ENCODE measurements at regions not wholly inside any gene's neighbourhood (a gene's known extent, or its start where the extent isn't known, plus 50 kb on each side); places are given as distances from the start of the nearest gene placed in this dataset.

DNA sequence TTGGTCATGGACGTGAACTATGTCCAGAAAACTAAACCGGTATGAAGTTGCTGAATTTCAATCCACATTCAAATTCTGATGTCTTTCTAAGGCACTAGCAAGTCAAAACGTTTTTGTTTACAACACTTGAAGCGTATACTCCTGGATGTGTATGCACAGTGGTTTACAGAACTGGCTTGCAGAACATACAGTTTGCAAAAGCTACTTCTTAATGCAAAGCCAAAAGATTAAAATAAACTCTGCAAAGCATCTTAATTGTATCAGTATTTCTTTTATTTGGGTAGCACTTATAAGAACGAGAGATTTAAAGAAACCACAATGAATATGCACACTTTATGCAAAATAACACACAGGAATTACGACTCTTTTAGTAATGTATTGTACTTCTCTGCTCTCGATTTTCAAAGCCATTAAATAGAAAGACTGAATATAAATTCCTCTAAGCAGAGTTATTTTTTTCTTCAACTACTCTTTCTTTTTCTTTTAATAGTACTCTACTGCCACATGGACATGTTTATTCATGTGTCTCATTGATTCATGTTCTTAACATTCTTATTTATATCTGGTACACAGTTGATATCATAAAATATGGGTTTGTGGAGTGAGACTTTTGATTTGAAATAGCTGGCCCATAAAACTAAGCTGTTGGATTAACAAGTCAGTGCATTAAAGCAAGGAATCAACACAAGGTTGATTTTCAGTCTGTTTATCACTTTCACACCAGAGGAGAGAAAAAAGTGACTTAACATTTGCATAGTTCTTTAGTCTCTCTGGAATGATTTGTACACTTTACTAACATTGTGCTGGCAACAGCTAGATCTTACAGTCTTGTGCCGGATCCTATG is 189.4 kb upstream of the STEAP4 start:
- DNase-seq, result no peak

DNA sequence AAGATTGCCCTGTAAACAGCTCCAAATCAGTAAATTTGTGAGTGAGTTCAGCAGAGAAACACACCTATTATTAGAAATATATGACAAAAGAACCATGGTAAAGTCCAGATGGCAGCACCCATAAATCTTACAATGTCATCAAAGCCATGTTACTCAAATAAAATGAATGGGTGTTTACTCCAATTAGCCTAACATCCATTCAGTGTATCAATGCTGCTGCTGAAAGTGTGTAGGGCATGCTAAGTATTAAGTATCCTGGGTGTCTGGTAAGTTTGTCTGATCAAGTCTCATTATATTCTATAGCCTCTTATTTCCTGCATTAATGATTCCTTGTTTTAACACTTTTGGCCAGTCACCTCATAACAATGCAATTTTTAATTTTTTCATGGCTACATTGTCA is 185.5 kb upstream of the STEAP4 start:
- no peak for DNase-seq

DNA sequence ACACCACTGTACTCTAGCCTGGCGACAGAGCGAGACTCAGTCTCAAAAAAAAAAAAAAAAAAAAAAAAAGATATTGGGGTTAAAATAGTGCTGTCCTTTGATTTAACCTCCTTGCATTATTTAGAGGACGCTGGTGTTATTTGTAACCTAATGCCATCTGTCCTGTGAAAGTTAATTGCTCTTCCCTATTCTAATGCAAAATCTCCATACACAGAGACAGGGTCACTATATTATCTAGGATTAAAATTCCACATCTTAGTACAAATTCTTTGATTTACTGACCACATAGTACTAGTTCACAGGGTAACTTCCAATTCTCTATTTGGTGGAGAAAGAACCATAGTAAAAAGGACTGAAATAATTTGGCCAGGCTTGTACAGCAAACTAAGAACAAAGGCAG is 184.2 kb upstream of the STEAP4 start:
- DNase-seq, result no peak

DNA sequence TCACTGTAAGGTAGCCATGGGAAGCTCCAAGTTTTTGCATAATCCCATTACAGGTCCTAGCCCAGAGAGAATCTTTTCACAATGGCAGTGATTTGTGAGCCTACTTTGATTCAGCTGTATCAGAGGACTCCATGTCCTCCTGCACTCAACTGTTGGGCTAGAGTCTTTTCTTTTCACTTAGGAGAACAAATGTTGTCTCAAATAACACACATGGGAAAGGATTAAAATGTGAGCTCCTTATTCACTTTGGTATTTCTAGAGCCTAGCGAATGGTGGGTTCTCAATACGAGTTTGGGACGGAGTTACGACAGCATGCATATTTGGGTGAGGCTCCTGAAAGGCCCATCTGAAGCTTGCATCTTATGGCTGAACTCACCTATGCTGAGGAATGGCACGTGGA is 183.5 kb upstream of the STEAP4 start:
- no peak for DNase-seq

DNA sequence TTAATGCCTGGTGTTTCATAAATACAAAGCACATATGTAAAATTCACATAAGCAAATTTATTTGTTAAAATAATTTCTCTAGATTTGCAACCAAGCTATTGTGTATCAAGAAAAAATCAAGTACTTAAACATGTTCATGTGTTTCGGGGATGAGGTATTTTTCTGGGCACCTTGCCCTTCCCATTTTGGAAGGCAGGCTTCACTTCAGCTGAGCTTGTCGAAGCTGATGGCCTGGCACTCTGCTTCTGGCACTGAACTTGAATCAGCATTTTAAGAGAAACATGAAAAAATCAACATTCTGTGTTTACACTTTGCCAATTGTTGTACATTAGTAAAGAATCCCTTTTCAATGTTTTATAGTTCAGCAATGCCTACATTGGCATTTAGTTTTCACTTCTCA is 179.1 kb upstream of the STEAP4 start:
- DNase-seq, result no peak

DNA sequence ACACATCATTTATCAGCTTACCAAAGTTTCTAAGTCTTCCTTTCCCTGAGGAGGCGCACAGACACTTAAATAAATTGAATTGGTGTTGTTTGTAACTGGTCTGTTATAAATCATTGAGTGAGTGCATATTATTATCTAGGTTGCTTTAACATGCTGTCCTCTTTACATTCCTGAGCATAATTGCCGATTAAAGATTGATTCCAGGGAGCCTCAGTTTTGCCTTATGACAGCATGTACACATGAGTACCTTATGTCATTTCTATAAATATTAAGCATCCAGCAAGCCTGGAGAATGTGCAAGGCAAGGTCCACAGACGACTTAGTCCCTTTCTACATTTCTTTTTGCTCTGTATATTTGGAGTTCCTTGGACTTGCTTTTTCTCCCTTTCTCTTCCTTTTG is 177.9 kb upstream of the STEAP4 start:
- DNase-seq, result no peak

DNA sequence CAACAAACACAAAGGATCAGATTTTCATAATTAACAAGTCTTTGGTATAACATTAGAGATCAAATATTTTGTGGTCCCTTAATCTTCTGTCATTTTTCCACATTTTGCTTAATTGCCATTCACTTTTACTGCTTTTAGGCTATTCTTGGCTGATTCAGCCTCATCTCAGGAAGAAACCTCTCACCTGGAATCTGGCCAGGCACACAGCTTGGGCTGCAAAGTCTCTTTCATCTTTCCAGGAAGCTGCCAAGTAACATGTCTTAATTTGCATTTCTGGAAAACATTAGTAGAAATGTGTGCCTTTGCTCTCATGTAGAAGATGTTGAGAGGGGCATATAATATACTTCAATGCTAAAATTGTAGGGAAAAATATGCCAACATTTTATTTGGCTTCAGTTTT is 174.2 kb upstream of the STEAP4 start:
- no peak for DNase-seq

DNA sequence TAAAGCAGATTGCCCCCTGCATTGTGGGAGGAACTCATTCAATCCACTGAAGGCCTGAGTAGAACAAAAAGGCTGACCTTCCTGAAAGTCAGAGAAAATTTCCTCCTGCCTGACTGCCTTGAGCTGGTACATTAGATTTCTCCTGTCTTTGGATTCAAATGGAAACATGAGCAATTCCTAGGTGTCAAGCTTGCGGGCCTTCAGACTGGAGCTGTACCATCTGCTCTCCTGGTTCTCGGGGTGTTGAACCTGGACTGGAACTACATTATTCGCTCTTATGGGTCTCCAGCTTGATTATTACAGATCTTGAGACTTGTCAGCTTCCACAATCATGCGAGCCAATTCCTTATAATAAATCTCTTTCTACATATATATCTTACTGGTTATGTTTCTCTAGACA is 173.6 kb upstream of the STEAP4 start:
- DNase-seq, result no peak

DNA sequence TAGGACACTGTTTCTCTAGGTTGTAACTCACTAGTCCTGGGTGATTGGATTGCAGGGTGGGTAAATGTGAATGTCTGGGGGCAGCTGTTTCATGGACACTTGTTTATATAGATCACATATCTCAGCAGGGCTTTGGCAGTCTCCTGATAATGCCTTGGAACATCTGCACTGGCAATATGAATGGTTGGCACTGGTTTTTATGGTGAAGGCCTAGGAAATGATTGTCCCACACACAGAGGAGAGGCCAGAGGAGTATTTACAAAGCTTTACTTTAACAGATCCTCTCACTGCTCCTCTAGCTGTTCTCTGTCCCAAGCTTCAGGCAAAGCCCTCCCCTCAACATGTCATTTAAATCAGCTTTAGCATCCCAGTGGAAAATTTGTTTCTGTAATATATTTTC is 171.3 kb upstream of the STEAP4 start:
- no peak for DNase-seq

DNA sequence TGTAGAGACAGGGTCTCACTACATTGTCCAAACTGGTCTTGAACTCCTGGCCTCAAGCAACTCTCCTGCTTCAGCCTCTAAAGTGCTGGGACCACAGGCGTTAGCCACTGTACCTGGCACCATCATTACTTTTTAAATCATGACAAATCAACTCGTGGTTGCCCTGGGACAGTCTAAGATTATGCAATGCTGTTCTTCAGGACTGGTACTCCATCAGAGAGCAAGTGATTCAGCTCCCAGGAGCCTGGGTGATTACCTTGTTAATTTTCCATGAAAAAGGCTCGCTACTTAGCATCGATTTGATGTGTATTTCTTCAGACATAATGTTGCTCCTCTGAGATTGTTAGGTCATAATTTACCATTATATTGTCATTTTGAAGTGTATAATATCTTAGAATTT is 158.9 kb upstream of the STEAP4 start:
- DNase-seq, result no peak

DNA sequence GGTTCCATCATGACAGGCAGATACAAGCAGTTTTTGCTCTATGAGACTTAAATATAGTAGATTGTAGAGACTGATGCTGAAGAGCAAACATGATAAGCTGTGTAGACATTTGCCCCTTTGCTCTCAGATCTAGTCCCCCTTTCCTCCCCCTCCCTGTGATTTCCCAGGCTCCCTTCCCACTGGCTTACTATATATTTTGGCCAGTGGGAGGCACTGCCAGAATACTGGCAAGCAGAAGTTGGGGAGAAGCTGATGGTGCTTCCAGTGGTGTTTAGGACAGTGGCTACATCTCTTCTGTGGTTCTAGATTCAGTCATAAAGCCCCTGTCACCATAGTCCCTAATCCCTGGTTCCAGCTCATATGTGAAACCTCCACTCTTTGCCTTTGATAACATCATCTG is 156.1 kb upstream of the STEAP4 start:
- no peak for DNase-seq

DNA sequence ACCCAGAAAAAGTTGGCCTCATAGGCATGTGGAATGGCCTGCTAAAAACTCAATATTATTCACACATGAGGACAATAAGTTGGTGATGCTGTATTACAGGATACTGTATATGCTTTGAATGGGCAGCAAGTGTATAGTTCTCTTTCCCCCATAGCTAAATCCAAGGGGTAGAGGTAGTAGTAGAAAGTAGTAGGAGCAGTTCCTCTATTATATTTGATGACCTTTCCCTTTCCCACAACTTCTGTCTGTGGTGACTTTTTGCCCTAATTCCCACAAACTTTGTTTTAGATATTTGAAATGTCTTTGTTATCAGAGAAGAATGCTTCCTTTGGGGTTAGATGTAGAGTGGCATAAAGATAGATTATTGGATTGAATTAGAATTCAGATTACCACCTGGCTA is 154.0 kb upstream of the STEAP4 start:
- no peak for DNase-seq

DNA sequence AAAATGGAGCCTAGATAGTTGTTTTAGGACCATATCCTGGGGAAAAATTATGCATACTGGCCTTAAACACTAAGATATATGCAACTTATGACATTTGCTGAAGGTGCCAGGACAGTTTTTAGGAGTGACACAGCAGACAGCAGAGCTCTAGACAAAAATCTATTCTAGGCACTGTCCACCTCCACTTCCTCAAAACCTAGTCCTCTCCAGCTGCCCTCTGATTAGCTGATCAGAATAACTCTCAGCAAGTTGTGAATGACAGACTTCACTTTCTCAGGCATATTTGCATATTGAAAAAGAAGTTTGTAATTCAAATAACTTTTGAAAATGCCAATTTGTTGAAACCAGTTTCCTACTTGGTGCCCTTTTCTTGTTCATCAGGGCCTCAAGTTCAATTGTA is 152.3 kb upstream of the STEAP4 start:
- DNase-seq, result no peak

DNA sequence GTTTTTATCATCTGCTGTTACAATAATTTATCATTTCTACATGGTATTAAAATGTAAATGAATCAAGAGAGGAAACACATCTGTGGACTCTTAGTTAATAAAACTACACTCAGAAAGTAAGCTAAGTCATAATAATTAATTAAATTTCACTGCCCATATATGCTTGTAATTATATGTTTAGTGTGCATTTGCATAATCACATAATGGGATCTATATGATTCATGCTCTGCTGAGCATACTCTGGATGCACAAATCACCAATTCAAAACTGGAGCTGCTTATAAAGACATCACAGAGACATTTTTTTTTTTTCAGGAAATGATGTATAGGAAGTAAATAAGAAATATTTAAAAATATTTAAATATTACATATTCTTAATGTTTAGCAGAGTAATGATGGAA is 151.6 kb upstream of the STEAP4 start:
- no peak for DNase-seq

DNA sequence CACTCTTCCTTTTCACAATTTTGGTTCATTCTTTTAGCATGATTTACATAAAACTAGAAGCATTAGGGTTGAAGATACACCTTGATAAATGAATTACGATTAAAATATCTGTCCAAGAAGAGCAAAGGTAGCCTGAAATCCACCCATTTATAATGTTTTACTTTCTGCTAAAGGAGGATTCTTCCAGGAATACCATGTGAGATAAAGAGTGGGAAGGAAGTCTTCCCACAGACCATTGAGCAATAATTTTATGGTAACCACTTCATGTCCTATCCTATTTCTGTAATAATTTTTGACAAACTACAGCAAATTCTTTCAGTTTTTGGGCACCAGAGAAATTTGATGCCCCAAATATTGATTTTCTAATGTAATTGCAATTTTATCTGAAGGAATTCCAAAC is 150.6 kb upstream of the STEAP4 start:
- DNase-seq, result no peak

DNA sequence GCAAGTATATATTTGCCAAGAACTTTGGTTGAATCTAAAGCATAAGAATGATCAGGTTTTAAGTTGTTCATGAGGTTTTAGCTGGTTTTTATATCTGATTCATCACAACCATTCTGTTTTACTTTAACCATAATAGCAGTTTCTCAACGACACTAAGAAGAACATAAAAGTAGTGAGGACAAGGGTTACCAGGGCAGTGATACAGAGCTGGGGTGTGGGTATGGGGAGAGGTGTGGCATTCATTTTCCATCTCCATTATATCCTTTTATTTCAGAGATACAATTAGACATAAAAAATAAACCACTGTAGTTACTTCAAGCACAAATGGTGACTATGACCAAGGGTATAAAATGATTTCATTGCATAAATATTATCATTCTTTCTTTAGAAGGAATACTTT is 149.8 kb upstream of the STEAP4 start:
- no peak for DNase-seq

DNA sequence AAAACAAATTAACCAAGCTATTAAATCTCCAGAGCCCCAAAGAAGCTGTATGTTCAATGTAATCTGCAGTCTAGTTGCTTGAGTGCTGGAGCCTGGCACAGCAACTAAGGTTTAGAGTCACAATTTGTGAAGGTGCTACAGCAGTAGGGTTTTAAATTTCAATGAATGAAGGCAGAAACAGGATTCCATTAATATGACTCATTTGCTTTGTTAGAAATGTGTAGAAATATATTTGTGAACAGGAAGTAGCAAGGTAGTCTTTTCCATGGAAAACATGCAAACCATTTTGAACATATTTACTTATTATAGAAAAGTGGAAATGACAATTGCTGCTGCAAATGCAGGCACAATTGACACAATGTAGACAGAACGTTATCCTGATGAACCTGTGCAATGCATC is 149.0 kb upstream of the STEAP4 start:
- DNase-seq, result no peak

DNA sequence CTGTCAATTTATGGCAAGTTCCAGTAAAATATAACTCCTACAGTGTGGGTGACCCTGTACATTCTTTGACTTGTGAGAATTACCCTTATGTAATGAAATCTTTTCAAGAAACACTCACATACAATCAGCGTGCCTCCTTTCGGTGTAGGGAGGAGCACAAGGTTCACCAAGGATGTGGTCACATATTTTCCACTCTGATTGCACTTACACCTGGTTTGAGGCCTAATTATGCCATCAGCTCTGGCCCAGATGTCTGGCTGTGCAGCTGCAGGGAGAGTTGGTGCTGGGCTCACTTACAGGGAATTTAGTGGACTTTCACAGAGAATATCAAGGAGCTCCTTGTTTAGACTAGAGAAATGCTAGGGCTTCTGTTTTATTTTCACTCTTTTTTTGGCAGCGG is 146.0 kb upstream of the STEAP4 start:
- no peak for DNase-seq

DNA sequence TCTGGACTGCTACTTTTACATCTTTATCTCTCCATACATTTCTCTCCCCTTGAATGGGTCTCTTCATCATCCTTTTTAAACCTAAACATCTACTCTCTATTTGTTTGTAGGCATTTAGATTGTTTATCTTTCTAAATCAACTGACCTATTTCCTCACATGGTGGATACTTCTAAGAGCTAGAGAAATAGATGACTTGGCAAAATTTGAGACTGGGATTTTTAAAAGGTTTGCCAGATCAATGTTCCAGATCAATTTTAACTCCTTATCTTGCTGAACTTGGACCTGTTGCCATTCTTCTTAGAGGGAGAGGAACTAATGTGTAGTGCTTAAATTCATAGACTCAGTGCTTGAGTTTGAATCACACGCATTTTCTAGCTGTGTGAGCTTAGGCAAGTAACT is 144.2 kb upstream of the STEAP4 start:
- no peak for DNase-seq

DNA sequence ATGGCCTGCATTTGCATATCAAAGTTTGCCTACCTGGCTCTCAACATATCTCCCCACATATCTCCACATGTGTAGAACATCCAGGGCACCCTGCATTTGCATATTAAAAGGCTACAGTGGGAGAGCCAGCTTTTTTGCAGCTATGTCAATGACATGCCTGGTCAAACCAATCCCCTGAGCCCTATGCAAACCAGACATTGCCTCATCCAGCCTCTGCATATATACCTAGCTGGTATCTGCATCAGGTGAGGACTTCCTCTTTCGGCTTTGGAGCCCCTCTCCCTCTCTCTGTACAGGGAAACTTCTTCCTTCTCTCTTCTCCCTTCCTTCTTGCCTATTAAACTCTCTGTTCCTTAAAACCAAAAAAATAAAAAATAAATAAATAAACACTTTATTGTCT is 142.7 kb upstream of the STEAP4 start:
- DNase-seq, result no peak

DNA sequence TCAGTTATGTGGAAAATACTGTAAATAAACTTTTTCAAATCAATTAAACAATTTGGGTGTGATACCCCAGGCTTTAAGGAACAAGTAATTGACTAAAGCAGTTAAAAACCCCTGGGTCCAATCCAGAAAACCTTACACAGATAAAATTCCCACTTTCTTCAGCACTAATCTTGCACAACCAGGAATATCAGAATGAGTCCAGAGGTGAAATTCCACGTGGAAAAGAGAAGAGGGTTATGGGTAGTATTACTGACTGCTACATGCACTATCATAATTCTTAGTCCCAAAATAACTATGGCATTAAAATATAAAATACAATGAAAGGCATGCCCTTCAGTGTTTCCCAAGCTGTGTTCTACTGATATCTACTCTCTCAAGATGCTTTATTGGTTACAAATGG is 135.7 kb upstream of the STEAP4 start:
- no peak for DNase-seq

DNA sequence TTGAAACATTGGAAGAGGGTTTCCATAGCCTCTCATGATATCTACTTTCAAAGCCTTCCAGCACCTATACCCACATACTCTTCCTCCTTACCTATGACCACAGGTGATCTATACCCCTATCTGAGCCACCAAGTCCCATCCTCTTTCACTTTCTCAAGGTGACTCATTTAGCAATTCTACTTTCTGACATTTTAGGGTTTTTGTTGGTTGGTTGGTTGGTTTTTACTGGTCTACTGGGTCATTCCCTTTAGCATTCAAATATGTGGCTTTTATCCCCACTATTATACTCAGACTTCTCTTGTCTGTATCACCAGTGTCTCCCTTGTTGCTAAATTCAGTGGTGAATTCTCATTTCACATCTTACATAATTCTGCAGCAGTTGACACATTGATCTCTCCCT is 130.4 kb upstream of the STEAP4 start:
- DNase-seq, result no peak

DNA sequence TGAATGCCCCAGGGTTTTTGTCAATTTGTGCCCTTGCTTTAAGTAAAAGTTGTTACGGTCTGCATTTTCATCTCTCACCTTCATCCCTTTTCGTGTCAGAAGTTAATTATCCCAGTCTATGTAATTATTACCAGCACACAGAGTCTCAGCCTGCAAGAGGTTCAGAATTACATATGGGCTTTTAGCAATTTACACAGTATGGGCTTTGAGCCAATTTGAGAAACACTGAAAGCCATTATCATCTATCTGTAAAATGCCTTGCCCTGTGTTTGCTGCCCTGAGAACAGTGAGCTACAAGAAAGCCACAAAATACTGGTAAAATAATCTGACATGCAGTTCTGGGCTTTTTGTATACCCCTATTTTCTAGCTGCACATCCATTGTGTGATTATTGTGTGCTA is 125.6 kb upstream of the STEAP4 start:
- no peak for DNase-seq

DNA sequence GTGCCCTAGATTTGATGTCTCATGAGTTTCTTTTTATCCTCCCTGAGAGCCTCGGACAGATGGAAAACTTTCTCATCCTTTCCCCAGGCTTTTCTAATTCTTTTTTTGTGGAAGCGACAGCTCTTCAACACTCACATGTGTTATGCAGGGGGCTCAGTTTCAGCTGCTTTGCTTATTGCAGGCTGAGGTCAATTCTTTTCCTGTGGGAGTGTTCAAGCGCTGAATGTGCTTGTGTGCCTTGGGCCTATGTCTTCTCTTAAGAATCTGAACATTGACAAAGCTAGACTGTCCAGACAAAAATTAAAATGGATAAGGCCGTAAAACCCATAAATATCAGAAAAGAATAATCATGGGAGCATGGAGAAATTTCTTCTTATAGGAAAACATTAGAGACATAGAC is 125.2 kb upstream of the STEAP4 start:
- no peak for DNase-seq

DNA sequence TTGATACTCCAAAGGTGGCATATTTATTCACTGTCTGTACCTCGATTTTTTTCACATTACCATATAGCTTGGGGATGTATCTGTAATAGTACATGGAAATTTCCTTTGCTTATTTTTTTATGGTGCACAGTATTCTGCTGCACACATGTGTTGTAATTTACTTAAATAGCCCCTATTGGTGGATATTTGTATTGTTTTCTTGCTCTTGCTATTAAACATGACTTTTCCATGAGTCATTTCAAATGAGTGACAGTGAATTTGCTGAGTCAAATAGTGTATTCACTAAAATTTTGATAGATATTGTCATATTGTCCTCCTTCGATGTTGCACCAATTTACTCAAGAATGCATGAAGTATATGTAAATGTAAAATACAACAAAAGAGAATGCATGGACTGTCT is 122.7 kb upstream of the STEAP4 start:
- DNase-seq, result no peak
